HTERT RPE-1 (cell line): ENCODE measurements at regions not wholly inside any gene's neighbourhood (a gene's known extent, or its start where the extent isn't known, plus 50 kb on each side); places are given as distances from the start of the nearest gene placed in this dataset.
"Not testable (repeated sequence)": the region's sequence is repeated elsewhere in the genome, so short reads cannot be mapped to it uniquely, and the experiment has no call there.

ENCODE experiments used
- in situ Hi-C: fragments of 300-500 bp; cut with MboI; formaldehyde crosslinking; loops from 4 replicates; pipeline ENCODE4 v1.14.3; 2020; ENCODE audit warnings: low sequenced_read_pairs

DNA sequence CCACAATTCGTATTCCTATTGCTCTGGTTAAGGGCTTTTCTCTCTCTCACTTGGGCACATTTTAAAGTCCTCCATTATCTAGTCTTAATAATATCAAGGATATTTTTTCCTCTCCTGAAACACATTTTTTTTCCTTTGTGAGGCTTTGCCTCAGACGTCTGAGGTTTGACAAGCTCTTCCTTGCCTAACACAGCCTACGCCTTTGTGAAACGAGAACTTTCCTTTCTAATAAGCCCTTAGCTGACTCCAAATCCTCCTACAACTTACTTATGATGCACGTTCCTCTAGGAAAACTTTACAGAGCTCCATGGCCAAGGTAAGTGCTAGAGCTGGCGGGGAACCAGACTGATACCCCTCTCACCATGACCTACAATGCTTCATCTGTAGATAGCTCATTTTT, 841.5 kb downstream of the SOCS6 start:
- in situ Hi-C loops = no loop called here

DNA sequence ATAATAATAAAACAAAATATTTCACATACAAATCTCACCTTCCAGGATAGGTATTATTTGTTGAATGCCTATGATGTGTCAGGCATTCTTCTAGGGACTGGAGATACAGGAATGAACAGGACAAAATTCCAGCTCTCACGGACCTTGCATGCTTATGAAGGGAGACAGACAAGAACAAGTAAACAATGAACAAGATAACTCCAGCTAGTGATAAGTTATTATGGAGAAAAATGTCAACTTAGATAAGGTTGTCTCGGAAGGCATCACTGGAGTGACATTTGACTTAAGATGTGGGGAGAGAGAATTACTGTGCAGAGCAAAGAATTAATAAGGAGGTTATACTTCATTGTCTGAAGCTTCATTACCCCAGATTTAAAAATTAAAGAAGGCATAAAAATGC, 836.7 kb downstream of the SOCS6 start:
- in situ Hi-C loops = no loop called here

DNA sequence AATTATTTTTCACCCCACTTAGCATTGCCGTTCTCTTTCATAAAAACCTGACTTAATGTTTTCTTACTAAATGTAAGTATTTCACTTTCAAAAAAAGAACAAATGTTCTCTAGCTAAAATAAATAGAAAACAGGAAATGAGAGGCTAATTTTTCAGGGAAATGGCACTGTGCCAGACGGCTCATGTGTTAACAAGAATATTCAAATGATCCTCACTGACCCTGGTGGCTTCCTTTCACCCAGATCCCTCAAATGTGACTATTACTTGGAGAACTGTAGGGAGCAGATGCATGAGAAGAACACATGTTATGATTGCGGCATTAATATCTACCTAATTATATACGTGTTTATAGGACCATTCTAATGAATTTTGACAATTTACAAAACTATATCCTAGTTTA, 827.7 kb downstream of the SOCS6 start:
- in situ Hi-C loops = no loop called here

DNA sequence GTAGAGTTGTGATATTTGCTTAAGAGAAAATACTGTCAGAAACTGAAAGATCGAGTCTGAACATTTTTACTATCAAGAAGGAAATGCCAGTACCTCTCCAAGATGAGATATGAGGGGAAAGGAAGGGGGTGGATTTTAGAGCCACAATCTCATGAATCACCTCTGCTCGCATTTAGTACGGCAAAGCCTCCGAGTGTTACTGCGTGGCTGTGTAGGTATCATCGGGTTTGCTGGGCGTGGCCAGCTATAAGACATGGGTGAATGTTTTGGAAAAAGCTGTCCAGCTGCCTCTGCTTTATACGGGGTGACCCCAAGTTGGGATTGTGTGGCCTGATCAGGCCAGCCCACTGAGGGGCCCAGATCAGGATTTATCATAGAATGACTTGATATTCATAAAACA, 826.4 kb downstream of the SOCS6 start:
- in situ Hi-C loops = no loop called here

DNA sequence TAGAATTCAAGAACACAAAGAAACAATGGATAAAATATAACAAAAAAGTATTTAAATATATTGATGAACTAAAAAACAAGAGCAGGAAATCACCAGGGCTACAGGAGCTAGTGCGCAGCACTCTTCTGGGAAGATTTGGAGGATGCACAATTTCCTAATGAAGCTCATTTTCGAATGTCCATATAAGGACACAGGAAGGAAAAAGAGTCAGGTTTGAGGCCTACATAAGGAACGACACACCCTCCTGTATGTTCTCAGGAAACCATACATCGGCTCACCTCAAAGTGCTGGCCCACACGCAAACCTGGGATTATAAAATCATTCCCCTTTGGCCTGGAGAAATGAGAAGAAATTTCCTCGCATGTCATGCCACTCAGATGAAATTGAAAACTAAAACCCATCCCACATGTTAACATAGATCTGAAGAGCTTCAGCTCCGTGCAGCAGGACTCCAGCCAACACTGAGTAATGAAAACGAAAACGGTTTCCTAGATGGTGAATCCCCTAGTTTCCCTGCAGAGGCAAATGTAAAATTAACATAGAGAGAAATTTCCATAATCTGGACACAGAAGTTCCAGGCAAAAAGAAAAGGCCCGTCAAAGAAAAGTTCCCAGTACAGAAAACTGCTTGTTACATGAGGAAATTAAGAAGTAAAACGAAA, 825.8 kb downstream of the SOCS6 start:
- in situ Hi-C loops = no loop called here

DNA sequence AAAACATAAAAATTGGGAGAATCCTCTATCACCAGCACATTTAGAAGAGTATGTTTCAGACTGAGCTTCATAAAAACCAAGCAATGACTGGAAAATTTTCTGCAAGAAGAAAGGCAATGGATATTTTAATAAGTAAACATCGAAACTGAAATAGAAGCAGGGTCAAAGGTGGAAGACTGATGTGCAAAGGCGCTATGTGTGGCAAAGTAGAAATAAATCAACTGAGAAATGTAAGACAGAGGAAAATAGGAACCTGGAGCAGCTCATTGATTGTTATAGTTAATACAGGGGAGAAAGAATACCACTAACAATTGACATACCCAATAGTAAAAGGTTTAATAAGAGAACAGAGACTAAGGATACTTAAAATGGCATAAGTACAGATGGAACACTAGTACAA, 818.4 kb downstream of the SOCS6 start:
- in situ Hi-C loops = no loop called here

DNA sequence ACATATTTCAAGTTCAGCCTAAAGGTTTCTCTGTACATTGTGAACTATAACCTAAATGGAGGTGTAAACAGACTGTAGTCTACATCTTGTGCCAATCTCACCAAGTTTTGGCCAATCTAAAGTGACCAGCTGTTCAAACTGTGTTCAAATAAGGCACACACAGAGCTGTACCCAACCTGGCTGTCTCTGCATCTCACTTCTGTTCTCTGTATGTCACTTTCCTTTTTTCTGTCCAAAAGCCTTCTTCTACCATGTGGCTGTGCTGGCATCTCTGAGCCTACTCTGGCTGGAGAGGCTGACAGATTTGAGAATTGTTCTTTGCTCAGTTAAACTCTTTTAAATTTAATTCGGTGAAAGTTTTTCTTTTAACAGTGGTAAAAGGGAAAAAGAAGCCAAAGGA, 817.9 kb downstream of the SOCS6 start:
- in situ Hi-C loops = no loop called here

DNA sequence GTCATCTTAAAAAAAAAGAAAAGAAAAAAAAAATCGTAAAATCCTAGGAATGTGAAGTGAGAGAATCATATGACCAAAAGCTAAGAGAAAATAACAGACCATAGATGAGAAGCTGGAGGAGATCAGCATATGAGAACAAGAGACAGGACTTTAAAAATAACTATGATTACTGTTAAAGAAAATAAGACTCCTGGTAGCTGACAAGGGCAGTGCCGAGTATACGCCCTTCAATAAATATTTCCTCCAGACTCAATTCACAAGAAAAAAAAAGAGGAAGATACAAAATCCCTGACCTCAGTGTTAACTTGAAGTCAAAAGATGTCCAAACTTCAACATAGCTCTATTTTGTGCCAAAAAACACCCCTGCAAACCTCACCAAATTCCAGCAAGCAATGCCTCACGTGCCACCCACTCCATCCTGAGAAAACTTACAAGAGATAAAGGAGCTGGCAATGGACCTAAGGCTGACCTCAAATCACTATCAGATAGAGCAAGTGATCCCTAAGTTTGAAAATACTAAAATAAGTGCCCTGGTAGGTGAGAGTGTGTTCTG, 817.2 kb downstream of the SOCS6 start:
- in situ Hi-C loops = no loop called here

DNA sequence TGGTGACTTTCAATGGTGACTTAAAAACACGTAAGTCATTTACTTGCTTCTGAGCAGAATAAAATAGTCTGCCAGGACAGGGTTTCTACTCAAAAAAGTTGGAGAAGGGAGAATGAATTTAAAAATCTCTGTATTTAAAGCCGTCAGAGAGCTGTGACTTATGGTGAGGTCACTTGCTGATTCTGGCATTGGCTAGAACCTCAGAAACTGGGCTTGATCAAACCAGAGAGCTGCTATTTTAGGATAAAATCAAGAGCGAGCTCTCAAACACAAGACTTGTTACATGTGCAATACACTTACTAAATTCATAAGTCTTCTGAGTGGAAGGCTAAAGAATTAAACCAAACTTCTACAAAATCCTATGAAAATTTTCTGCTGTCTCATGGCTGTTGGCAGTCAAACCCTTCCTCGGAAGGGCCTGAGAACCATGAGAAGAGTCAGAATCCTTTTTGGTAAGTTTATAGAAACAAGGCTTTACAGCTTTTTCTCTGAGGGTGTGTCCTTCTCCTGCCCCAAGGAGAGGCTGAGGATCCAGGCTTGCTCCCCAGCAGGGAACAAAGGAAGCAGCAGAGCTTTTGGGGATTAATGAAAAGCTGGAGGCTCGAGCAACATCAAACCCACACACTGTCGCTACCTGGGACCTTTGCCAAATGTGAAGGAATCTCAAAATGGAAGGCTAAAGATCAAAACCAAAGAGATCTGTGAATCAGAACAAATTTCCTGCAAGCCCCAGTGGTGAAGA, 816.4 kb downstream of the SOCS6 start:
- in situ Hi-C loops = no loop called here

DNA sequence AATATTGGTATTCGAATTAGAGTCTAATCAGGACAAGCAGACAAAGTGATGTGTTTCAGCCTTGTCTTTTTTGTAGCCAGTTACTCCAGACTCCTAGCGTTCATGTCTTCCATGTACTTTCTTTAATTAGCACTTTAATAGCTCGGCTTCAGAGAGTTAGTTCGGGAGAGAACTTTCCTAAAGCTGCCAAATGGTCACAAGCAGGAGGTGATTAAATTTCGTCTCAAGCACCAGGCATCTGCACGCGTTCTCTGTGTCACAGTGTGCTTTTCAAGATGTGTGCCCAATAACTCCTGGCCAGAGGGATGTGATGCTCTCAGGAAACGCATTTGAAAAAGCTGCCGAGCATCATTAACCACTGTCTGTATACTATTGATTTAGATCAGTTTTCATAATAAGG, 790.8 kb downstream of the SOCS6 start:
- in situ Hi-C loops = no loop called here

DNA sequence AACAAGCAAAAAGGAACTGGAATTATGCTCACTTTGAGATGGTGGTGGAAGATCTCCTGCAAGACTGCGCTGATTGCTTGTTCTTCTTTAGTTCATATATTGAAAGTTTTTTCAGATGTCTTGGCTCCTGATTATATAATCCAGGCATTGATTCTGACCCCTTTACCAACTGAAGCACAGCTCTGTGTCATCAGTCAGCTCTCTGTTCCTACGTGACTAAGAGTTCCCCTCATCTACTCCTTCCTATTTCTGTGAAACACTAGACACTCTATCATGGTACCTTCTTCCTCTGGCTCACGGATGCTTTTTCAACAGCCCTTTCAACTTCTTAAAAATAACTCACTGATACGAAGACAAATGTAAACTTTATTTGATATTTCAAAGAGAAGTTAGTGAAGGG, 788.6 kb downstream of the SOCS6 start:
- in situ Hi-C loops = no loop called here

DNA sequence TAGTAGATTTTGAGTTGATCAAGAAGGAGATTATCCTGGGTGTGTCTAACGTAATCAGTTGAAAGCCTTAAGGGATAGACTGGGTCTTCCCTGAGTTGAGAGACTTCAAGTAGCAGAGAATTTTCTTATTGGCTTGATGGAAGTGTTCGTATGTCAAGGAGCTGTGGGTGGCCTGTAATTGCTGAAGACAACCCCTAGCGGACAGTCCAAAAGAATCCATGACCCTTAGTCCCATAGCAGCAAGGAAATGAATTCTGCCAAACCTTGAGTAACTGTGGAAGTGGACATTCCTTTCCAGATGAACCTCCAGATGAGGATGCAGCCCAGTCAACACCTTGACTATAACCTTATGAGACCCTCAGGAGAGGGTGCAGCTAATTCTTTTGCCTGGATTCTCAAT, 786.3 kb downstream of the SOCS6 start:
- in situ Hi-C loops = no loop called here

DNA sequence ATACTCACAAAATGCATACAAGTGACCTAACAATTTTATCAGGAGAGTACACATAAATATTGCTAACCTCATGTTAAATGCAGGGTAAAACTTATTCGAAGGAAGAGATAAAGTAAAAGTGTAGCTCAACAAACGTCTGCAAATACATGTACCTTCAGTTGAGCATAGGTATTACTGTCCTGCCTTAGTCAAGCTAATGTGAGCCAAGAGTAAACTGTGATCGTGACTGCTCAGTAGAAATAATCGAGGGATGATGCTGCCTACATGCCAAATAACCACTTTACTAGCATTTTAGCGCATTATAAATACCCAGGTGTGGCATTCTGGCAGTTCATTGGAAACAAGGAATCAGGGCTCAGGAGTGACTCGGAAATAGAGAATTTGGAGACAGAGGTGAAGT, 779.5 kb downstream of the SOCS6 start:
- in situ Hi-C loops = no loop called here

DNA sequence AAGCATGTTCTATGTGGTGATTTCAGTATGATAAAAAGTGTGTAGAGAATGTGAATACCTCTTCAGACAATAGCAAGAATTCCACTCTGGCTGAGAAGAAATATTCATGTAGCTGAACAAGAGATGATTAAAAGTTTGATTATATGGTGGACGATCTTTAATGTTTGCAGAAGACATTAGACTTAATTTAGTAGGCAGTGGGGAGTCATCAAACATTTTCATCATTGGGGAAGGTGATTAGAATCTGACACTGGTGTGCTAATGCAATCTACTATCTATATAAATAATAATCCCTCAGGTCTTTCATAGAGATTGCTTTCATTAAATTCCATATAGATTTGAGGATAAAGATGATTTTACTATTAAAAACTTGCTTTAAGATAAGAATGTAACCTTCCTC, 761.0 kb downstream of the SOCS6 start:
- in situ Hi-C loops = no loop called here

DNA sequence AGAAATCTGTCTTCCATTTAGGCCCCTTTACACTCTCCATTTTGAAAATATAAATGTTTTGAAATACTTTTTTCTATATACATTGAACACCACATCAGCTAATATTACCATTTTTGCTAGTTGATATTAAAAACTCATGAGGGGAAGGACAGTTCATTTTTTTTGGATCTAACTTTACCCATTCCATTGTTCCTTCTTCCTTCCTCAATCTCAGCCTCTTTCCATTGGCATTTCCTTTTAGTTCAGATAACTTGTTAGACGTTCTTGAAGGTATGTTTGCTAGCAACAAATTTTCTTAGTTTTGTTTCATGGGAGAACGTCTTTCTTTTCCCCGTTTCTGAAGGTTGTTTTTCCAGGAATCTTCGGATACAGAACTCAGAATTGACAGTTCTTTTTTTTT, 759.0 kb downstream of the SOCS6 start:
- in situ Hi-C loops = no loop called here

DNA sequence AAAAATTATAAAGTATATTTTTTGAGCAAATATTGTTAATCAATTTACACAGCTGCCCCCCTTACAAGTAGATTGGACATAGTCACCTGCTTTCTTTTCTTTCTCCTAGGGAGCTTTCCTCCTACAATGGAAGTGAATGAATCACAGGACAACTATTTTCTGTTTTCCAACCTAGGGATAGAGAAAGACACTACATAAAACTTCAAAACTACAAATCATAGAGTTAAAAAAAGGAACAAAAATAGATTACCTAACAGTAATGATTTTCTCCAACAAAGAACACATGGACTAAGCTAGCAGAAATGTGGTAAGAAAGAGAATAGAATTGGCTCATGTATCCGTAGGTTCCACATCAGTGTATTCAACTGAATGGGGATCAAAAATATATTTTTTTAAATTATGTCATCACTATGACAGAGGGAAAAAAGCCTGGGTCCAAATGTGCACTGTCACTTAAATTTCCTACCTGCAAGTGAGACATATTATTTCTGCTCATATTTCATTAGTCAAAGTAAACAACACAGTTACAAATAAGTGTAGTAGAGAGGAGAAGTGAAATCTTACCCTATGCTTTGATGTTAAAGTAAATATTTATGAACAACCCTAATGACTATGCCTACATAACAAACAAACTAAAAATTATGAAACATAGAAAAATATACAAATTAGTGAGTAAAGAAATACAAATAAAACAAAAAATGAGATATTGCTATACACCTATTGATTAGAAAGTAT, 756.7 kb downstream of the SOCS6 start:
- in situ Hi-C loops = no loop called here

DNA sequence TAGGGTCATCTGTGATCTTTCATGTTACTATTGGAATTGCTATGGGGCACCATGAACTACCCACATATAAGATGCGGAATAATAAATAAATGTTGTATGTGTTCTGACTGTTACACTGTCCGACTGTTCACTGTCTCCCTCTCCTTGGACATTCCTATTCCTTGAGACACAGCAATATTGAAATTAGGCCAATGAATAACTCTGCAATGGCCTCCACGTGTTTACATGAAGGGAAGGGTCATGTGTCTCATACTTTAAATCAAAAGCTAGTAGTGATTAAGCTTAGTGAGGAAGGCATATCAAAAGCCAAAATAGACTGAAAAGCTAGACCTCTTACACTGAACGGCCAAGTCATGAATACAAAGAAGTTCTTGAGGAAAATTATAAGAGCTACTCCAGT, 751.3 kb downstream of the SOCS6 start:
- in situ Hi-C loops = no loop called here

DNA sequence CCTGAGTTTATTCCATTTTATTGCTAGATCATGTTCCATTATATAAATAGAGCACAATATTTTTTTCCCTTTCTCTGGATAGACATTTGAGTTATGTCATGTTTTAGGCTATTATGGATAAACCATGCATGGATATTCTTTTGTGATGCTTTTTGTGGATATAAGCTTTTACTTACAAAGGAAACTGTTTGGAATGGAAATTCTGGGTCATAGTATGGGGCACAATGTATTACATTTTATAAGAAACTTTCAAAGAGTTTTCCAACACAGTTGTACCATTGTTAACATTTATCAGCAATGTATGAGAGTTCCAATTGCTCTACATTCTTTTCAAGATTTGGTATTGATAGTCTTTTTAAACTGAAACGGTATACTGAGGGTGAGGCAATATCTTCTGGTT, 749.4 kb downstream of the SOCS6 start:
- in situ Hi-C loops = no loop called here

DNA sequence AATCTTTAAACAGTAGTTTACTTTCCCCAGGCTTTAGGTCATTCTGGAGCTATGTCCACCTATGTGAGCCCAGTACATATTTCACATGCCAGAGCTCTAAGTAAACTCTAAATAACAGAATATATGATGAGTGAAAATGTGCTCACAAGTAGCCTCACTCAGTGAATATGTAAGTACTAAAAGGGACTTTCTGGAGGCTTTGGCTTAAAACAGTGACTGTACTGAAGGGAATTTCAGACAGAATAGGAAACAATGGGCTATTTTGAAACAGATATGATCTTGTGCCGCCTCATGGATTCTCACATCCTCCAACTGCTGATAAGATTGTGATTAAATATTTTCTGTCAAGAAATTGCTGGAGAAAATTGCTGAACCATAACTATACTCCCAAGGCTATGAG, 747.9 kb downstream of the SOCS6 start:
- in situ Hi-C loops = no loop called here

DNA sequence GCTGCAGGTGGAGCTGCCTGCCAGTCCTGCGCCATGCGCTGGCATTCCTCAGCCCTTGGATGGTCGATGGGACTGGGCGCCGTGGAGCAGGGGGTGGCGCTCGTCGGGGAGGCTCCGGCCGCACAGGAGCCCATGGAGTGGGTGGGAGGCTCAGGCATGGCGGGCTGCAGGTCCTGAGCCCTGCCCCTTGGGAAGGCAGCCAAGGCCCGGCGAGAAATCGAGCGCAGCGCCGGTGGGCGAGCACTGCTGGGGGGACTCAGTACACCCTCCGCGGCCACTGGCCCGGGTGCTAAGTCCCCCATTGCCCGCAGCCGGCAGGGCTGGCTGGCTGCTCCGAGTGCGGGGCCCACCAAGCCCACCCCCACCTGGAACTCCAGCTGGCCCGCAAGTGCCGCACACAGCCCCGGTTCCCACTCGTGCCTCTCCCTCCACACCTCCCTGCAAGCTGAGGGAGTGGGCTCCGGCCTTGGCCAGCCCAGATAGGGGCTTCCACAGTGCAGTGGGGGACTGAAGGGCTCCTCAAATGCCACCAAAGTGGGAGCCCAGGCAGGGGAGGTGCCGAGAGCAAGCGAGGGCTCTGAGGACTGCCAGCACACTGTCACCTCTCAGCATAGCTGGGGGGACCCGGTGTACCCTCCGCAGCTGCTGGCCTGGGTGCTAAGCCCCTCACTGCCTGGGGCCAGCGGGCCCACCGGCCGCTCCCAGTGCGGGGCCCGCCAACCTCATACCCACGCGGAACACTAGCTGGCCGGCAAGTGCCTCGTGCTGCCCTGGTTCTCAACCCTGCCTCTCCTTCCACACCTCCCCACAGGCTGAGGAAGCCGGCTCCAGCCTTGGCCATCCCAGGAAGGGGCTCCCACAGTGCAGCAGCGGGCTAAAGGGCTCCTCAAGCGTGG, 742.7 kb downstream of the SOCS6 start:
- in situ Hi-C loops = not testable (repeated sequence)

DNA sequence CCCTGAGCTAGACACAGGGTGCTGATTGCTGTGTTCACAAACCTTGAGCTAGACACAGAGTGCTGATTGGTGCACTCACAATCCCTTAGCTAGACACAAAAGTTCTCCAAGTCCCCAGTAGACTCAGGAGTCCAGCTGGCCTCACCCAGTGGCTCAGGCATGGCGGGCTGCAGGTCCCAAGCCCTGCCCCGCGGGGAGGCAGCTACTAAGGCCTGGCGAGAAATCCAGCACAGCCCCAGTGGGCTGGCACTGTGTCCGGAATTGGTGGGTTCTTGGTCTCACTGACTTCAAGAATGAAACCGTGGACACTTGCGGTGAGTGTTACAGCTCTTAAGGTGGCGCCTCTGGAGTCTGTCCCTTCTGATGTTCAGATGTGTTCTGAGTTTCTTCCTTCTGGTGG, 741.2 kb downstream of the SOCS6 start:
- in situ Hi-C loops = not testable (repeated sequence)
